Tibial artery (tissue), 4 donors: ENCODE measurements at regions not wholly inside any gene's neighbourhood (a gene's known extent, or its start where the extent isn't known, plus 50 kb on each side); places are given as distances from the start of the nearest gene placed in this dataset.

Experiments used
- DNase-seq, 2 donors: peaks; one replicate each; pipeline ENCODE4 v3.0.0-alpha.2; 2019
- H3K27ac ChIP-seq, 2 donors: fragments of 200-600 bp; sonication (generic) in 1 of 2; 1 replicate in 1 of 2; 2 replicates in 1 of 2; pipeline ENCODE4 v1.5.1; 2018 to 2019; ENCODE audit warnings: mild to moderate bottlenecking in 1 of 2
- H3K27me3 ChIP-seq, 2 donors: fragments of 200-600 bp; sonication (generic) in 1 of 2; one replicate each; pipeline versions ENCODE4 v1.5.1 to v1.6.0; 2016 to 2019
- H3K36me3 ChIP-seq, 3 donors: fragments of 200-600 bp; sonication (generic) in 2 of 3; one replicate each; pipeline ENCODE4 v1.5.1; 2016 to 2019; ENCODE audit warnings: mild to moderate bottlenecking in 2 of 3
- H3K4me1 ChIP-seq, 4 donors: fragments of 200-600 bp; sonication (generic) in 2 of 4; 1 replicate in 3 of 4; 2 replicates in 1 of 4; pipeline ENCODE4 v1.5.1; 2016 to 2019
- H3K4me3 ChIP-seq, 2 donors: fragments of 200-600 bp; sonication (generic) in 1 of 2; 1 replicate in 1 of 2; 2 replicates in 1 of 2; pipeline ENCODE4 v1.5.1; 2018 to 2019; ENCODE audit warnings: mild to moderate bottlenecking in 2 of 2
- H3K9me3 ChIP-seq, 3 donors: fragments of 200-600 bp; sonication (generic) in 1 of 3; one replicate each; pipeline ENCODE4 v1.5.1; 2016 to 2019
- CTCF ChIP-seq, 2 experiments: fragments of 200-600 bp in 1 of 2; fragments of 450-650 bp in 1 of 2; IDR thresholded peaks; one replicate each; pipeline ENCODE4 v1.5.1; 2017 to 2019; ENCODE audit warnings: antibody characterized with exemption in 2 of 2, mild to moderate bottlenecking in 1 of 2, moderate library complexity in 1 of 2
- intact Hi-C: fragments of 100-400 bp; cut with DNase I; formaldehyde crosslinking; loops from one replicate; pipeline ENCODE4 v1.15.0; 2023; ENCODE audit warnings: low total_unique reads

DNA sequence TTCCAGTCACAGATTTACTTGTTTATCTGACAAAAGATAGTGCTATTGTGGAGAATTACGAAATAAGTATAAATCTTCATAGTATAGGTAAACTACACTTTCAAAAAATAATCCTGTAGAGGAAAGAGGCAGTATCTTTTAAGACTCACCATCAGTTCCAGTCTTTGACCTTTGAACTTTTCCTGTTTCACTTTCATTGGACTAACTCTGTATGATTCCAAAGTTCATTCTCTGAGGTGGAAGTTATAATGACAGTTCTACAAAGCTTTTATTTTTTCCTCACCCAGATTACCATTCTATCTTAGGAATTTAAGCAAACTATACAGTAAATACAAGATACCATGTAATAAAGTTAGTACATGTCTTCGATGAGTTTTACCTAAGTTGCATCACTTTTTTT is 901.3 kb upstream of the SEMA6A start:
- TF ChIP-seq CTCF (IDR thresholded peaks at IDR 0.05): no peak
- H3K27ac ChIP-seq: no peak overlapping the region
- intact Hi-C loops: no loop called here
- no peaks in the 10 kb centered on the region for H3K4me1 ChIP-seq
- H3K27me3 ChIP-seq: no peaks in the 10 kb centered on the region
- no peak overlapping the region for H3K4me3 ChIP-seq
- no peaks in the 10 kb centered on the region for H3K9me3 ChIP-seq
- H3K36me3 ChIP-seq: no peaks in the 10 kb centered on the region
- DNase-seq: no peak

DNA sequence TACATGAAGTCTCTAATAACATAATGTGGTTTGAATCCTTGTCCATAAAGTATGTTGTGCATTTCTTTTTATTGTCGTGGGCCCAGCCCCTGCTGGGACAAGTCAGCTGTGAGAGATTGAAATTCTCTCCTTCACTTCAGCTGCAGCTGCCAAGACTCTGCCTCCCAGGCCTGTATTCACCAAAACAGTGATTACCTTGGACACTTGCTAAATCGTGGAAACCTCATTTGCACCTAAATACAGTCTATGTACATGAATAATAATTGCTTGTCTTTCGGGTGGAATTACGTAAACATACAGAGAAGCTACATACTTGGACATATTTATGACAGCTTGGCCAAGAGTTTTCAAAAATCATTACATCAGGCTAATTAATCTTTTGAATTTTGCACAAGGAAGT is 898.5 kb upstream of the SEMA6A start:
- no peak overlapping the region for H3K4me3 ChIP-seq
- H3K36me3 ChIP-seq: no peaks in the 10 kb centered on the region
- H3K9me3 ChIP-seq: no peaks in the 10 kb centered on the region
- intact Hi-C loops: no loop called here
- TF ChIP-seq CTCF (IDR thresholded peaks at IDR 0.05): no peak
- H3K27ac ChIP-seq: no peak overlapping the region
- H3K27me3 ChIP-seq: no peaks in the 10 kb centered on the region
- no peaks in the 10 kb centered on the region for H3K4me1 ChIP-seq
- DNase-seq: no peak

- intact Hi-C loops: no loop called here
- Histone ChIP-seq H3K27me3 (no peaks in the 10 kb centered on the region), H3K4me1 (no peaks in the 10 kb centered on the region), H3K36me3 (no peaks in the 10 kb centered on the region), H3K27ac (no peak overlapping the region), H3K9me3 (no peaks in the 10 kb centered on the region), H3K4me3 (no peak overlapping the region)
- no peak for DNase-seq
- no peak for TF ChIP-seq CTCF (IDR thresholded peaks at IDR 0.05)
Observed at GRCh38 chr5:117463881-117464570, 889.4 kb upstream of the SEMA6A start.

DNA sequence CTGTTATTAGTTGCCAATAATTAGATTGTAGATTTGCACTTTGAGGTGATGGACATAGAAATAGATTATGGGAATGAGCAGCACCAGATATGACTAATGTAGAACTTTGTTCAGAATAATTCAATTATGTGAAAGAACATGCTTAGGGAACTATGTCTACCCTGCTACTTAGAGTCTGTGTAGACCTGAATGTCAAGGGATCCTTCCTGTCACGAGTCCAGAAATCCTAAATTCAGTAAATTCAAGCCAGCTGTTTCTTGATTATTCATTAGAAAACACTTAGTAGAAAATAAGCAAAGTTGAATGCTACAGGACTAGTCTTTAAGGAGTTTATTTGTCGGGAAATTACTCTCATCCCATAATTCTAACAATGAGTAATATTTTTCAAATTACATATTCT is 887.3 kb upstream of the SEMA6A start:
- intact Hi-C loops: no loop called here
- no peak for TF ChIP-seq CTCF (IDR thresholded peaks at IDR 0.05)
- Histone ChIP-seq H3K4me3 (no peak overlapping the region), H3K9me3 (no peaks in the 10 kb centered on the region), H3K4me1 (no peaks in the 10 kb centered on the region), H3K27ac (no peak overlapping the region), H3K36me3 (no peaks in the 10 kb centered on the region), H3K27me3 (no peaks in the 10 kb centered on the region)
- DNase-seq: no peak

- H3K27ac ChIP-seq: no peak overlapping the region
- no peak for DNase-seq
- no peaks in the 10 kb centered on the region for H3K9me3 ChIP-seq
- TF ChIP-seq CTCF (IDR thresholded peaks at IDR 0.05): no peak
- no peak overlapping the region for H3K4me3 ChIP-seq
- no peaks in the 10 kb centered on the region for H3K4me1 ChIP-seq
- no peaks in the 10 kb centered on the region for H3K36me3 ChIP-seq
- no peaks in the 10 kb centered on the region for H3K27me3 ChIP-seq
- intact Hi-C loops: no loop called here
Observed at GRCh38 chr5:117461403-117461802, 886.8 kb upstream of the SEMA6A start.

DNA sequence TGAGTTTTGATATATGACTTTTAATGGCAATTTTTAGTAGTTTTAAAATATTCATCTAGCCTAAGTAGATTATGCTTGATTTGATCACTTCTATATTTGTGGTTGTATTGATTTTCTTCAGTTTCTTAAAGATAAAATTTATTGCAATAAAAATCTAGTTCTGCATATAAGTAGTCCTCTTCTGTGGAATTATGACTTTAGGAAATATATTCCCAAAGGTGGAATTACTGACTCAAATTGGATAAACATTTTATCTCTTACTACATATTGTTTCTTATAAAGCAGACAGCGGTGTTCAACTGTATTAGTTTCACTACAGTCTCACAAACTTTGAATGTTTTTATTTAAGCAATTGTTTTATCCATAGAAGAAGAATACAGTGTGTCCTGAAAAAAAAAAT is 883.0 kb upstream of the SEMA6A start:
- Histone ChIP-seq H3K9me3 (no peaks in the 10 kb centered on the region), H3K36me3 (no peaks in the 10 kb centered on the region), H3K27me3 (peaks cover 0 to 12% of the 10 kb centered on the region in 2 donors), H3K4me1 (peaks cover 0 to 6% (median 0%) of the 10 kb centered on the region in 4 donors), H3K27ac (no peak overlapping the region), H3K4me3 (no peak overlapping the region)
- no peak for DNase-seq
- intact Hi-C loops: no loop called here
- no peak for TF ChIP-seq CTCF (IDR thresholded peaks at IDR 0.05)
